ENCODE measurements at regions not wholly inside any gene's neighbourhood (a gene's known extent, or its start where the extent isn't known, plus 50 kb on each side); places are given as distances from the start of the nearest gene placed in this dataset.

DNA sequence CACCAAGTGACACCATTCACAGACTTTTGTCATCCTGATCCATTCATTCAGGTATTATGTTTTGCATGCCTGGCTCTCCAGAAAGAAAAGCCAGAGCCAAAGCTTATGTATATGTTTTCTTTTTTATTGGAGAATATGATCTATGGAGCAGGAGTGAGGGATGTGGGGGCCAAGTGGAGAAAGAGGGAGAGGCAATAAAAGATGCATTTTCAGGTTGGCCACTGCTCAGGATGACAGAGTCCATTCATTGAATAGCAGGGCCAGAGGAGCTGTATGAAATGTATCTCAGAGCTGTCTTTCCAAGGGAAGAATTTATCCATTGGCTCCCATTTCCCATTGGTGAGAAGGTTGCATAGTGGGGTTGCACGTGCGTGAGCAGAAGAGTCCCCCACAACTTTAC is 416.1 kb downstream of the ATP23 start:
- H3K27ac ChIP-seq: no peak overlapping the region
- no peak for TF ChIP-seq ZFX (IDR thresholded peaks at IDR 0.05)
- TF ChIP-seq, protein P1, sequence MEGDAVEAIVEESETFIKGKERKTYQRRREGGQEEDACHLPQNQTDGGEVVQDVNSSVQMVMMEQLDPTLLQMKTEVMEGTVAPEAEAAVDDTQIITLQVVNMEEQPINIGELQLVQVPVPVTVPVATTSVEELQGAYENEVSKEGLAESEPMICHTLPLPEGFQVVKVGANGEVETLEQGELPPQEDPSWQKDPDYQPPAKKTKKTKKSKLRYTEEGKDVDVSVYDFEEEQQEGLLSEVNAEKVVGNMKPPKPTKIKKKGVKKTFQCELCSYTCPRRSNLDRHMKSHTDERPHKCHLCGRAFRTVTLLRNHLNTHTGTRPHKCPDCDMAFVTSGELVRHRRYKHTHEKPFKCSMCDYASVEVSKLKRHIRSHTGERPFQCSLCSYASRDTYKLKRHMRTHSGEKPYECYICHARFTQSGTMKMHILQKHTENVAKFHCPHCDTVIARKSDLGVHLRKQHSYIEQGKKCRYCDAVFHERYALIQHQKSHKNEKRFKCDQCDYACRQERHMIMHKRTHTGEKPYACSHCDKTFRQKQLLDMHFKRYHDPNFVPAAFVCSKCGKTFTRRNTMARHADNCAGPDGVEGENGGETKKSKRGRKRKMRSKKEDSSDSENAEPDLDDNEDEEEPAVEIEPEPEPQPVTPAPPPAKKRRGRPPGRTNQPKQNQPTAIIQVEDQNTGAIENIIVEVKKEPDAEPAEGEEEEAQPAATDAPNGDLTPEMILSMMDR (conservative IDR thresholded peaks at IDR 0.05): no peak

DNA sequence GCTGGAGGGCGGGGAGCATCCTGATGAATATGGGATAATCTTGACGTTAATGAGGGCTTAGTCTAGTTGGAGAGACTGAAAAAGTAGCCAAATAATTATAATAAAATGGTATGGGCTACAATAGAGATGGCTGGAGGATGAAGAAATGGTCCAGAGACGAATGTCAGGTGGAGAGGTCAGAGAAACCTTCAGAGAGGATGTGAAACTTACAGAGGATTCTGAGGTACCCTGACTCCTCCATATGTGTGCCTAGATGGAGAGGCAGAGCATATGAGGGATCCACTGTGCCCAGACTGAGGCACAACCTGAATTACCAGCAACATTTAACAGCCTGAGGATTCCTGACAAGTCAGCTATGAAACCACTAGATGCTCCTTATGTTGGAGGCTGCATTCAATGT is 417.0 kb downstream of the ATP23 start:
- no peak overlapping the region for H3K27ac ChIP-seq
- no peak for TF ChIP-seq ZFX (IDR thresholded peaks at IDR 0.05)
- TF ChIP-seq, protein P1 (conservative IDR thresholded peaks at IDR 0.05): no peak

DNA sequence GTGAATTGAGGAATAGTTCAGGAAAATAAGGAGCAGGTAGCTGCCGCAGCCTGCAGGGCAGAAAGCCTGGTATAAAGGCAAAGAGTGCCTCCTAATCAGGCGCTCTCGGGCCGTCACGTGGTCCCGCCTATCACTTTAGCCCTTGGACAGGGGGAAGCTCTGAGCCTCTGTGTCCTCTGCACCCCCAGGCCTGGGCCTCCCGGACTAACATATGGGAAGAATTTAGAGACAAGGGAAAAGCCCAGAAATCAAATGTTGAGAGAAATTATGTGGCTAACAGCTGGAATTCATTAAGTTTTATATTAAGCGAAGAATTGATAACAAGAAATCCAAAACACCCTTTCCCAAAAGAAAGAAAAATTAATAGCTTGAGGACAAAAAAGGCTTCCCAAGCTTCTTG is 417.7 kb downstream of the ATP23 start:
- TF ChIP-seq, protein P1 (conservative IDR thresholded peaks at IDR 0.05): no peak
- no peak overlapping the region for H3K27ac ChIP-seq

DNA sequence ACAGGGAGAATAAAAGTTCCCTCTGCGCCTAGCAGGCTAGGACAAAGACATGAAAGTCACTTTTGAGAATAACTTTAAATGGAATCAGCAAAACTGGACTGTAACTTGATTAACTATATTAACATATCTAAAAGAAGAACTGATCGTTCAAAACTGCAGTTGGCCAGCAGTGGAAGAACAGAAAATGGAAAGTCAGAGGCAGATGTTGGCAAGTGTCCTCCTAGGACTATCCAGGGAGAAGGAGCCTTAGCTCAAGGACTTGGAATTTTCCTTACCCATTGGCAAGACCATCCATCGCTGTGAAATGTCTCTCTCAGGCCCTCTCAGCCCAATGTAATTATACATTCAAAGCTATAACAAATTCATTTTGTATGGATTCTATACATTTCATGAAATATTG is 419.7 kb downstream of the ATP23 start:
- H3K27ac ChIP-seq: no peak overlapping the region
- no peak for TF ChIP-seq ZFX (IDR thresholded peaks at IDR 0.05)
- TF ChIP-seq, protein P1 (conservative IDR thresholded peaks at IDR 0.05): no peak

DNA sequence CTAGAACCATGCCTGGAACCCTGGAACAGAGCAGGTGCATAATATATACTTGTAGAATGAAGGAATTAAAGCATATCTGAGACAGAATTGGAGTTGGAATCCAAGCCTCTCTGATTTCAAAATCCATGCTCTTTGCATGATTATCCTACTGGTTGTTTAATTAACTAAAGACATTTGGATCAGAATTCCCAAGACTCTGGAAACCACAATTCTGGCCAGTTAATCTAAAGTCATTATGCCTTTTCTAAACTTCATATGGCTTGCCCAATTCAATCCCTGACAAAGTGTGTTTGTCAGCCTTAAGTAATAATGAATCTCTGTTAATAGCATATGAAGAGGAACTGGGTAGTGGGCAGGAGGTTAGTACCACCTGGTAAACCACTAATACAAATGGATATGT is 422.6 kb downstream of the ATP23 start:
- no peak overlapping the region for H3K27ac ChIP-seq
- TF ChIP-seq, protein P1 (conservative IDR thresholded peaks at IDR 0.05): no peak
- no peak for TF ChIP-seq ZFX (IDR thresholded peaks at IDR 0.05)

DNA sequence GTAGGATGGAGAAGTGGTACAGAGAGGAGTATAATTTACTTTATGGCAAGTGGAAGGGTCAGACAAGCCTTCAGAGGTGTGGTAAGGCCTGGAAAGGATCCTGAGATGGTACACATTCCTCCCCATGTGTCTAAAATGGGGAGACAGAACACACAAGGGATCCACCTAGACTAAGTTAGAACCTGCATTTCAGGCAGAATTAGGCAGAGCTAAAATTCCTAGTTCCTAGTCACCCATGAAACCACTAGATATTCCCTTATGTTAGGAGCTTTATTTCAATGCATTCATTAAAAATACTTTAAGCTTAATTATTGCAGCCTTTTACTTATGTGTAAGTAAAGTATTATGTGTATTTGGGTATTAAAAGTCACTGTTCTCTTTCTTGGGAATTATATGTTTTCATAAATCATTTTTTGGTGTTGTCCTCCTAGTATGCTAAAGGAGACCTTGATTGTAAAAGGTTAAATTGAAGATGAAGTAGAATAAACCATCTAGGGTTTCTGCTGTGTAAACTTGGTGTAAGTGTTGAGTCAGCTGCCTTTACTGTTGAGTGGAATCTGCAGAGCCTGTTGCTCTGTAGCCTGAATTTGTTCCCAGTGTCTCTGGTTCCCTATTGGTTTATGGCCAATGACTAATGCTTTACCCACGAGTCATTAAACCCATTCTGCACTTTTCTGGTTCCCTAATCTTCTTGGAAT is 423.2 kb downstream of the ATP23 start:
- H3K27ac ChIP-seq: no peak overlapping the region
- no peak for TF ChIP-seq ZFX (IDR thresholded peaks at IDR 0.05)
- TF ChIP-seq, protein P1 (conservative IDR thresholded peaks at IDR 0.05): no peak

DNA sequence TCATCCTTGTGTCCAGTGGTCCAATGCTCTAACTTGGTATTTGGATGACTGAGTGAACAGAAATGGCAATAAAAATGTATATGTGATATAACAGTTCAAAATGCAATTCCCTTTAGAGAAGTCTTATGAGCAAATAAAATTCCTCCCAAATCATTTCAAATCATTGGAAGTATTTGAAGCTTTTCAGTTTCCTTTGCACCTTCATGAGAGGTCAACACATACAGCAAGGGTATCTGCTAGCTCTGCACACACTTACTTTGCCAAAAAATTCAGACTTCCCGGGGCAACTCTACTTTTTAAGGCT is 423.7 kb downstream of the ATP23 start:
- H3K27ac ChIP-seq: no peak overlapping the region
- no peak for TF ChIP-seq ZFX (IDR thresholded peaks at IDR 0.05)
- TF ChIP-seq, protein P1 (conservative IDR thresholded peaks at IDR 0.05): no peak

All from C4-2B (cell line).